Ramos (cell line): ENCODE measurements at regions not wholly inside any gene's neighbourhood (a gene's known extent, or its start where the extent isn't known, plus 50 kb on each side); places are given as distances from the start of the nearest gene placed in this dataset.

ENCODE experiments used
- in situ Hi-C: fragments of 300-500 bp; cut with MboI; formaldehyde crosslinking; loops from one replicate; pipeline ENCODE4 v1.14.3; 2022; ENCODE audit warnings: low sequenced_read_pairs; ENCODE audit not compliant: unreplicated experiment

DNA sequence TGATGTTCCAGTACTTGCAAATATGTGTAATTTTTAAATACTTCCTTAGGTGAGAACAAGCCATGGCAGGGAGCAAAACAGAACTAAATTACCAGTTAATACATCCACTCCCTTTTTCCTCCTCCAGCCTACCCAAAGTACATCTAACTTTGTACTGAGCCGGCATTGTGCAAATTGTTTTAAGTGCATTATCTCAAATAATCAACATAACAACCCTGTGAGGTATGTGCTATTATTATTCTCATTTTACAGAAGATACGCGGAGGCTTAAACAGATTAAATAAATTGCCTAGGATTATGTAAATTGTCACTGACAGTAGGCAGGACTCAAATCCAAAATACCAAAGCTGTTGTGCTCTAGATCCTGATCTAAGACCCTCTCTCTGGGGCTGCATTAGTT is 55.5 kb upstream of the KLF4 start:
- in situ Hi-C loops, result no loop called here

DNA sequence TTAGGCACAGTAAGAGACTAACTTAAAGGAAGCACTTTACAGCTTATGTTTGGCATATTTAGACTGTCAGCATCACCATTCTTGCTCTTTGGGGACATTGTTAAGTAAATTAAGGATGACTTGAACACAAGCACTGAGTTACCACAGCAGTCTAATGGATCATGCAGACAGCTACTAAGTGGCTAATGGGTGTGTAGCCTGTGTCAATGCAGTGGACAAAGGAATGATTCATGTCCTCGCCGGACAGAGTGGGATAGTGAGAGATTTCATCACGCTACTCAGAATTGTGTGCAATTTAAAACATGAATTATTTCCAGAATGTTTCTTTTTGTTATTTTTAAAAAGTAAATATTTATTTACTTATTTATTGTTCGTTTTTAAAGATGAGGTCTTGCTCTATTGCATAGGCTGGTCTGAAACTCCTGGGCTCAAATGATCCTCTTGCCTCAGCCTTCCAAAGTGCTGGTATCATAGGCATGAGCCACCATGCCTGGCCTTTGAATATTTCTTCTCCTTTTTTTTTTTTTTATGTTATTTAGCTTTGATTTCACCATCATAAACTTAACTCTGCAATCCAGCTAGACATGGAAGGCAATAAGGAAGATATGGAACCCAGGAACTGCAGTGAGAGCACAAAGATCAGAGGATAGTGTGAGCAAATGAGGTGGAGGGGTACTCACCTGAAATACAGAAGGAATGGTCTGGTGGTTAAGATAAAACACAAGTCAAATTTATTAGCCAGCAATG is 53.0 kb upstream of the KLF4 start:
- in situ Hi-C loops, result no loop called here

DNA sequence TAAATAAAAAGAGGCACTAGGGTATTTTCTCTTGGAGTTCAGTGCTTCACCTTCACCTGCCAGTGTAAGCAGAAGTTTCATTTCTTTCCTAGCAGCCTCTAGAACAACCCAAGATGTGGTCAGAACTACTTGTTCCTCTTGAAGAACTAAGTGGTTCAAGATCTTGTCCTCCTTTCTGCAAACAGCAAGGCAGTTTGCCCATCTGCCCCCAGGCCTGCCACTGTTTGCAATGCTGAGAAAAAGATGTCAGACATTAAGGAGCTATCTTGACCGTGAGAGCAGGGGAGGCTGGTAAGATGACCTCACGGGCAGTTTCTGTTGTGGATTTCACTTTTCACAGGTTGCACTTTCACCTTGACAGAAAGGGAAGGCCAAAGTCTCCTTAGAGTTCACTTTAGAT is 52.0 kb upstream of the KLF4 start:
- in situ Hi-C loops, result no loop called here

DNA sequence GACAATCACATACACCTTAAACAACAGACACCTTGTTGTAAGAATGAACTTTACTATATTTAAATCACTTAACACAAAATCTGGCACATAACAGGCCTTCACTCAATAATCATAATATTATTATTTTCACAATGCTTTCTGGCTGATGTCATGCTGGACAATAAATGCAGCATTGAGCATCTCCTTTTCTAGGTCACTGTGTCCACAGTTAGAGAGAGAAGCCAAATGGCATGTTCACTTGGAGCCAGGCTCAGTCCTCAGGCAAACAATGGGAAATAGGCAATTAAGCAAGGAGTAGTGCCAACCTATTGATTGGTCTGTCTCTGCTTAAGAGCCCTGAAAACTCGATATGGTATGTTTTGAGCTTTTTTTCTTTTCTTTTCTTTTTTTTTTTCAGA is 50.6 kb upstream of the KLF4 start:
- in situ Hi-C loops, result no loop called here

DNA sequence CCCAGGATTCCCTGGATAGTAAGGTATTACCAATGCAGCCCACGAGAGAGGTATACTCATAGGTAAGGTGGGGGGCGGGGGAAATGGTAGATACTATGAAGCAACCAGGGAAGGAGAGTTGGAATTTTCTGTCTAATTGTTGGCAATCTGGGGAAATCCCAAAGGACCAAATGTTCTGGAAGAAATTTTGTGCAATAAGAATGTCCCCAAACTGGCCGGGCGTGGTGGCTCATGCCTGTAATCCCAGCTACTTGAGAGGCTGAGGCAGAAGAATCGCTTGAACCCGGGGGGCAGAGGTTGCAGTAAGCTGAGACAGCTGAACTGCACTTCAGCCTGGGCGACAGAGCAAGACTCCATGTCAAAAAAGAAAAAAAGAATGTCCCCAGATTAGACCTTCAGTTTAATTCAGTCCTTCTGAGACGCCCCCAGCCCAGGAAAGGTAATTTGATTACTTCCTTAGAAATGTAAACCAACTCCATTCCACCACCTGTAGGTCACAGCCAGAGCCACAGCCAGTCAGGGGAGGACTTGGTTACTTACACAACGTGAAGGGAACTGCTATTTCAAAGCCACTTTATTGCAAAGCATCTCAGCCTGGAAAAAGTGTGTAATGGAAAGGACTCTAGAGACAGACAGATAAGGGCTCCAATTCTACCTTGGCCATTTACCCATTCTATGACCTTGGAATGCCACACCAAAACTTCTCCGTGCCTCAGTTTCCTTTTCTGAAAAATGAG is 50.0 kb upstream of the KLF4 start:
- in situ Hi-C loops, result no loop called here
